ENCODE measurements at regions not wholly inside any gene's neighbourhood (a gene's known extent, or its start where the extent isn't known, plus 50 kb on each side); places are given as distances from the start of the nearest gene placed in this dataset.
"Not testable (repeated sequence)": the region's sequence is repeated elsewhere in the genome, so short reads cannot be mapped to it uniquely, and the experiment has no call there.

GRCh38 chr1:188170411-188170810, 1341.7 kb downstream of the PLA2G4A start:
- Histone ChIP-seq H3K9me3 (ENCODE audit: control insufficient read depth in 4 of 4, low read length in 3 of 4) (no peaks in the 10 kb centered on the region), H3K27me3 (ENCODE audit: control insufficient read depth in 4 of 4, insufficient read depth in 4 of 4, low read length in 3 of 4) (no peaks in the 10 kb centered on the region), H3K4me1 (ENCODE audit: control insufficient read depth in 4 of 4, insufficient read depth in 4 of 4, low read length in 3 of 4) (no peaks in the 10 kb centered on the region), H3K36me3 (ENCODE audit: control insufficient read depth in 4 of 4, insufficient read depth in 3 of 4, low read depth in 1 of 4, low read length in 3 of 4) (no peaks in the 10 kb centered on the region), H3K4me3 (ENCODE audit: low read depth in 1 of 3, low read length in 3 of 3) (no peak overlapping the region), H3K27ac (ENCODE audit: low read depth in 1 of 2, low read length in 2 of 2) (no peak overlapping the region), H3K9ac (ENCODE audit: low read depth in 1 of 2, low read length in 2 of 2) (no peak overlapping the region)
- WGBS, result 83% methylated on average over 1 of the region's 1 CpG
- DNase-seq (ENCODE audit: low spot score), result no peak
- TF ChIP-seq ZBTB33 (IDR thresholded peaks at IDR 0.05) (no peak), EGR1 (IDR thresholded peaks at IDR 0.05; ENCODE audit: low read depth in 2 of 2) (no peak), JUND (IDR thresholded peaks at IDR 0.05) (no peak)

GRCh38 chr1:188170935-188171334, 1342.2 kb downstream of the PLA2G4A start:
- no peak for DNase-seq (ENCODE audit: low spot score)
- Histone ChIP-seq H3K27ac (ENCODE audit: low read depth in 1 of 2, low read length in 2 of 2) (no peak overlapping the region), H3K4me3 (ENCODE audit: low read depth in 1 of 3, low read length in 3 of 3) (no peak overlapping the region), H3K27me3 (ENCODE audit: control insufficient read depth in 4 of 4, insufficient read depth in 4 of 4, low read length in 3 of 4) (no peaks in the 10 kb centered on the region), H3K9me3 (ENCODE audit: control insufficient read depth in 4 of 4, low read length in 3 of 4) (no peaks in the 10 kb centered on the region), H3K9ac (ENCODE audit: low read depth in 1 of 2, low read length in 2 of 2) (no peak overlapping the region), H3K4me1 (ENCODE audit: control insufficient read depth in 4 of 4, insufficient read depth in 4 of 4, low read length in 3 of 4) (no peaks in the 10 kb centered on the region), H3K36me3 (ENCODE audit: control insufficient read depth in 4 of 4, insufficient read depth in 3 of 4, low read depth in 1 of 4, low read length in 3 of 4) (no peaks in the 10 kb centered on the region)
- WGBS, result 52% methylated on average over 1 of the region's 1 CpG
- TF ChIP-seq HNF4G (IDR thresholded peaks at IDR 0.05) (no peak), FOXA1 (IDR thresholded peaks at IDR 0.05) (no peak)

- not testable (repeated sequence) for H3K27me3 ChIP-seq (ENCODE audit: control insufficient read depth in 4 of 4, insufficient read depth in 4 of 4, low read length in 3 of 4); H3K4me3 ChIP-seq (ENCODE audit: low read depth in 1 of 3, low read length in 3 of 3); DNase-seq (ENCODE audit: low spot score); H3K9me3 ChIP-seq (ENCODE audit: control insufficient read depth in 4 of 4, low read length in 3 of 4); H3K9ac ChIP-seq (ENCODE audit: low read depth in 1 of 2, low read length in 2 of 2); H3K36me3 ChIP-seq (ENCODE audit: control insufficient read depth in 4 of 4, insufficient read depth in 3 of 4, low read depth in 1 of 4, low read length in 3 of 4); H3K4me1 ChIP-seq (ENCODE audit: control insufficient read depth in 4 of 4, insufficient read depth in 4 of 4, low read length in 3 of 4); H3K27ac ChIP-seq (ENCODE audit: low read depth in 1 of 2, low read length in 2 of 2)
- WGBS, result 84% methylated on average over 10 of the region's 10 CpGs
These were observed 1353.3 kb downstream of the PLA2G4A start for GRCh38 chr1:188182063-188182462.

GRCh38 chr1:188188317-188188716, 1359.6 kb downstream of the PLA2G4A start:
- H3K27me3 ChIP-seq (ENCODE audit: control insufficient read depth in 4 of 4, insufficient read depth in 4 of 4, low read length in 3 of 4), result no peaks in the 10 kb centered on the region
- no peak overlapping the region for H3K27ac ChIP-seq (ENCODE audit: low read depth in 1 of 2, low read length in 2 of 2)
- WGBS, result 76% methylated on average over 2 of the region's 2 CpGs
- no peak for DNase-seq (ENCODE audit: low spot score)
- H3K36me3 ChIP-seq (ENCODE audit: control insufficient read depth in 4 of 4, insufficient read depth in 3 of 4, low read depth in 1 of 4, low read length in 3 of 4), result no peaks in the 10 kb centered on the region
- TF ChIP-seq FOXA2 (IDR thresholded peaks at IDR 0.05) (no peak), ZBTB33 (IDR thresholded peaks at IDR 0.05) (no peak)
- H3K9ac ChIP-seq (ENCODE audit: low read depth in 1 of 2, low read length in 2 of 2), result no peak overlapping the region
- H3K9me3 ChIP-seq (ENCODE audit: control insufficient read depth in 4 of 4, low read length in 3 of 4), result peaks cover 0 to 3% (median under 1%) of the 10 kb centered on the region in 4 donors
- H3K4me3 ChIP-seq (ENCODE audit: low read depth in 1 of 3, low read length in 3 of 3), result no peak overlapping the region
- no peaks in the 10 kb centered on the region for H3K4me1 ChIP-seq (ENCODE audit: control insufficient read depth in 4 of 4, insufficient read depth in 4 of 4, low read length in 3 of 4)

Data from liver (tissue), 7 donors.